ENCODE measurements at regions not wholly inside any gene's neighbourhood (a gene's known extent, or its start where the extent isn't known, plus 50 kb on each side); places are given as distances from the start of the nearest gene placed in this dataset.

DNA sequence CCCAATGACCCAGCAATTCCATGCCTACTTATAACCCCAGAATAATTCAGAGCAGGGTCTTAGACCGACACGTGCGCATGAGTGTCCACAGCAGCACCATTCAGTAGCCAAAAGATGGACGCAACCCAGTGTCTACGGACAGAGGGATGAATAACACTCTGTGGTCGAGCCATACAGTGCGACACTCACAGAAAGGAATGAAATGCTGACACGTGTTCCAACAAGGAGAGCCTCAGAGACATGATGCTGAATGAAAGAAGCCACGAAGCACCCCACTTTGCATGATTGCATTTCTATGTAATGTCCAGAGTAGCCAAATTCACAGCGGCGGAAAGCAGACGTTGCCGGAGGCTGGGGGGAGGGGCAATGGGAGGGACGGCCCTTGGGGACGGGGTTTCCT is 134.4 kb downstream of the CTTN start:
- DNase-seq (ENCODE audit: low spot score): no peak
- TF ChIP-seq, protein P1, sequence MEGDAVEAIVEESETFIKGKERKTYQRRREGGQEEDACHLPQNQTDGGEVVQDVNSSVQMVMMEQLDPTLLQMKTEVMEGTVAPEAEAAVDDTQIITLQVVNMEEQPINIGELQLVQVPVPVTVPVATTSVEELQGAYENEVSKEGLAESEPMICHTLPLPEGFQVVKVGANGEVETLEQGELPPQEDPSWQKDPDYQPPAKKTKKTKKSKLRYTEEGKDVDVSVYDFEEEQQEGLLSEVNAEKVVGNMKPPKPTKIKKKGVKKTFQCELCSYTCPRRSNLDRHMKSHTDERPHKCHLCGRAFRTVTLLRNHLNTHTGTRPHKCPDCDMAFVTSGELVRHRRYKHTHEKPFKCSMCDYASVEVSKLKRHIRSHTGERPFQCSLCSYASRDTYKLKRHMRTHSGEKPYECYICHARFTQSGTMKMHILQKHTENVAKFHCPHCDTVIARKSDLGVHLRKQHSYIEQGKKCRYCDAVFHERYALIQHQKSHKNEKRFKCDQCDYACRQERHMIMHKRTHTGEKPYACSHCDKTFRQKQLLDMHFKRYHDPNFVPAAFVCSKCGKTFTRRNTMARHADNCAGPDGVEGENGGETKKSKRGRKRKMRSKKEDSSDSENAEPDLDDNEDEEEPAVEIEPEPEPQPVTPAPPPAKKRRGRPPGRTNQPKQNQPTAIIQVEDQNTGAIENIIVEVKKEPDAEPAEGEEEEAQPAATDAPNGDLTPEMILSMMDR (IDR thresholded peaks at IDR 0.05; ENCODE audit: borderline replicate concordance, control extremely low read depth, extremely low read depth, insufficient read depth, missing control alignments): no peak
- in situ Hi-C loops (cut with MboI; ENCODE audit: low sequenced_read_pairs, unreplicated experiment): no loop called here

DNA sequence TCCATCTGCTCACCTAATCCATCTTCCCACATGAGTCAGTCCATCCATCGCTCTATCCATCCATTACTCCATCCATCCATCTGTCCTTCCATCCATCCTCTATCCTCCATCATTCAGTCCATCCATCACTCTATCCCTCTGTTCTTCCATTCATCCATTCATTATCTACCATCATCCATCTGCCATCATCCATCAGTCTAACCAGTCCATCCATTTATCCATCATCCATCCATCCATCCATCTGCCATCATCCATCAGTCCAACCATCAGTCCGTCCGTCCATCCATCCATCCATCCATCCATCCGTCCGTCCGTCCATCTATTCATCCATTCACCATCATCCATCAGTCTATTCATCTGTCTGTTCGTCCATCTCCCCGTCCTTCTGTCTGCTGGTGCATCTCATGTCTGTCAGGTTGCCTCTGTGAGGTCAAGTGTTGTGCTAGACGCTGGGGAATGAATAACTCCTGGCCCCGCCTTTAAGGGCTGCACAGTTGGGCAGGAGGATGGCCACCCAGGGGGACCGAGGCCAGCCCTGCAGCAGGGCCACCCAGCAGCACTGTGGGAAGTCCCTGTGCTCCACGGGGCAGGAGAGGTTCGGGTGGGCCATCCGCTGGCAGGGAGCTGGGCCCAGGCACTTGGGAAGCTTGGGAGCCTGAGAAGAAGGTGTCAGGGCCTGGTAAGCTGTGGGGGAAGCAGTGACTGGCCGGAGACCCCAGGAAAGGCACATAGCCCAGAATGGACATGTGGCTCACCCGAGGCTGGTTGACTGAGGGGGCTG is 137.1 kb downstream of the CTTN start:
- no peak for DNase-seq (ENCODE audit: low spot score)
- in situ Hi-C loops (cut with MboI; ENCODE audit: low sequenced_read_pairs, unreplicated experiment): no loop called here
- TF ChIP-seq, protein P1 (IDR thresholded peaks at IDR 0.05; ENCODE audit: borderline replicate concordance, control extremely low read depth, extremely low read depth, insufficient read depth, missing control alignments): no peak

DNA sequence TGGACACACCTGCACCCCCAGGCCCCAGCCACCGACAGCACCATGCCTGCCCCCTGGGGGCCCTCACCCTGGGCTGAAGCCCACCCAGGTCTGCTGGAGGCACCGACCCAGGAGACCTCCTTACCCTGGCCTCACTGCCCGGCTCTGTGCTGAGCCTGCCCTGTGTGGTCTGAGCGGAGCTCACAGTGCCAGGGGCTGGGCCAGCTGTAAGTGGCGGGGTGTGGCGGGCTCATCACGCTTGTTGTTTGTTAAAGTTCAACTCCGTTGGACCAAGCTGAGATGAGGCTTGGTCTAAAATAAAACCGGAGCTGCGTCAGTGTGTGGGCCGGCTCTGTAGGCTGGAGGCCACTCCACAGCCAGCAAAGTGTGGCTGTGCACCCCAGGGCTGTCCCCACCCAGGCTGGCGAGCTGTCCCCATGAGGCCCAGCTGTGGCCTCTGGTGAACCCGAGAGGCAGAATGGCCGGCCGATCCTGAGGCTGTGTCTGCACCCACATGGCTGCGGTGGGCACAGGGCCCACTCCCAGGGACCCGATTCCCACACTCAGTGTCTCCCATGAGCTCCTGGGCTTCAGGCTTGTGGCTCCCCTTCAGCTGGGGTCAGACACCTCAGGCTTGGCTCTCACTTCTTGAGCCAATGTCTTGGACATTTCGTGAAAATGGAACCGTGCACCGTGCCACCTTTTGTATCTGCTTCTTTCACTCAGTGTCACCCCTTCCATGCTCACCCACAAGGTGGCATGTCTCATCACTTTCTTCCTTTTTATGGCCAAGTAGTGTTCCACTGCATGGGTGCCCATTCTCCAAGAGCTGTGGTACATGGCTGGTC is 137.9 kb downstream of the CTTN start:
- TF ChIP-seq, protein P1 (IDR thresholded peaks at IDR 0.05; ENCODE audit: borderline replicate concordance, control extremely low read depth, extremely low read depth, insufficient read depth, missing control alignments): no peak
- no peak for DNase-seq (ENCODE audit: low spot score)
- in situ Hi-C loops (cut with MboI; ENCODE audit: low sequenced_read_pairs, unreplicated experiment): no loop called here

DNA sequence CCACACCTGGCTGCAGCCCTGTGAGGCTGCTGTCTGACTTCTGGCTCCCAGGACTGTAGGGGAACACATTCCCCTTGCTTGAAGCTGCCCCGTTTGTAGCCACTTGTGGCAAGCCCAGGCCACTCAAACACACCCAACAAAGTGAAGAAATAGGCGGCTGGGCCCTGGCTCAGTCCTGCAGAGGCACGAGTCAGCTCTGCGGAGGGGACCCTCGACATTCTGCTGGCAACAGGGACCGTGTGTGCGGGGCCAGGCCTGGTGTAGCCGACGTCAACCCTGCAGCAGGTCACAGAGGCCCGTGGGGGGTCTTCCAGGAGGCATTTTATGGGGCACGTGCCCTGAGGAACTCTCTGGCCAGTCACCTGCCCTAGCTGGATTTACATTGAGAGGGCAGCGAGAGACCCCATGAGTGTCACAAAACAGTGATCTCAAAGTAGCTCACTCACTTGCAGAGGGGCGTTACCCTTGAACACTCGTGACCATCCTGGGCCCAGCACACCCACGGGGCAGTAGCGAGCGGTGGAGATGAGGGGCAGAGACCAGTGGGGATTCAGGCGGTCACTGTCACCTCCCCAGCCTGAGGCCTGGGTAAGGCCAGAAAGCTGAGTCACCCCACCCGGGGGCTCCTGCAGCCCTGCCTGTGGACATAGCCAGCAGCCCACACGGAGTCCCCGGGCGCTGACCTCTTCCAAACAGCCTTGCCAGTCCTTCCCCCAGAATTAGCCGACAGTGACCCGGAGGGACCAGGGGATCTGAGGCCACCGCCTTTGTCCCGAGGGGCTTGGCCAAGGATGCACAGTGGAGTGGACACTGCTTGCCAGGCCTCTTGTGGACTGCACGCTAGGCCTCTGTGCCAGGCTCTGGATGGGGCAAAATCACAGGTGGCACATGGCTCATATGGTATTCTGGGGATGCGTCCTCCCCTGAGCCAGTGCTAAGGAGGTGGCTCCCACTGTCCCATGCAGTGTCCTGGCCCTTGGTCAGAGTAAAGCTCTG is 139.5 kb downstream of the CTTN start:
- TF ChIP-seq, protein P1 (IDR thresholded peaks at IDR 0.05; ENCODE audit: borderline replicate concordance, control extremely low read depth, extremely low read depth, insufficient read depth, missing control alignments): no peak
- no peak for DNase-seq (ENCODE audit: low spot score)
- in situ Hi-C loops (cut with MboI; ENCODE audit: low sequenced_read_pairs, unreplicated experiment): no loop called here

DNA sequence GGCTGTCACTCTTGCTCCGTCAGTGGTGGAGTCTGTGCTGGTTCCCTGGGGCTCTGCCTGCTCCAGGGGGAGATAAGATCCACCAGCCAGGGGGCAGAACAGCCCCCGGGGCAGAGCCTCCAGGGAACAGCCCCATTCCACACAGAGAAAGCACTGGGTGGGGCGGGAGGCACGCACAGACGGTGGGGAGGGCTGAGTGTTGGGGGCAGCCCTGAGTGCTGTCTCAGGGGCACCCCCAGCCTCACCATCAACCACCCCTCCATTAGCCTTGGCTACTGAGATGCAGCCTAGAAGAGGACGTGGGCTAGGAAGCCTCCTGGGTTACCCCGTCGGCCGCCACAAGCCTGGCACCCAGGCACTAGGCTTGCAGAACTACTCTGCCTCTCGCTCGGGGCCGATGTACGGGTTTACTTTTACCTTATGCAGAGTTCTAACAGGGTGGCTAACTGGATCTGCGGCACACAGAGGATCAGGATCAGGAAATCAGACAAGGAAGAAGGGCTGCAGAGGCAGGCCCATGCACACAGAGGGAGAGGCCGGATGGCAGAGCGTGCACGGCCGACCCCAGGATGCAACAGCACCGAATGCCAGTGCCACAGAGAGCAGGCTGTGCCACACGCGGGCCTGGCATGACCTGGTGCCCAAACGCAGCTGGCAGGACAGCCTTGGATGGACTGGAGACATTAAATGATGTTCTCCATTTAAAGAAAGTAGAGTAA is 140.5 kb downstream of the CTTN start:
- TF ChIP-seq, protein P1 (IDR thresholded peaks at IDR 0.05; ENCODE audit: borderline replicate concordance, control extremely low read depth, extremely low read depth, insufficient read depth, missing control alignments): no peak
- DNase-seq (ENCODE audit: low spot score): no peak
- in situ Hi-C loops (cut with MboI; ENCODE audit: low sequenced_read_pairs, unreplicated experiment): no loop called here
